Mesendoderm (in vitro differentiated cells): ENCODE measurements at regions not wholly inside any gene's neighbourhood (a gene's known extent, or its start where the extent isn't known, plus 50 kb on each side); places are given as distances from the start of the nearest gene placed in this dataset.

Experiments used
- DNase-seq: peaks from one replicate; pipeline ENCODE4 v3.0.0; 2013
- H2AK5ac ChIP-seq: 2 replicates; pipeline ENCODE4 v1.6.1; 2013; ENCODE audit warnings: low read length, inconsistent platforms
- H2BK120ac ChIP-seq: 2 replicates; pipeline ENCODE4 v1.6.1; 2013; ENCODE audit warnings: low read depth, mild to moderate bottlenecking, low read length, moderate library complexity, mixed read lengths
- H2BK15ac ChIP-seq: replicated peaks from 2 replicates; pipeline ENCODE4 v1.6.1; 2013; ENCODE audit warnings: low read depth, mild to moderate bottlenecking, moderate library complexity
- H2BK5ac ChIP-seq: 2 replicates; pipeline ENCODE4 v1.6.1; 2013; ENCODE audit warnings: low read length, inconsistent platforms
- H3K18ac ChIP-seq: 2 replicates; pipeline ENCODE4 v1.6.1; 2013; ENCODE audit warnings: mild to moderate bottlenecking, low read length, mixed read lengths
- H3K23ac ChIP-seq: one replicate; pipeline ENCODE4 v1.6.1; 2013; ENCODE audit warnings: low read length
- H3K27ac ChIP-seq: 2 replicates; pipeline ENCODE4 v1.5.1; 2013; ENCODE audit warnings: low read depth, mild to moderate bottlenecking, inconsistent platforms, low read length, moderate library complexity
- H3K27me3 ChIP-seq: 2 replicates; pipeline ENCODE4 v1.6.1; 2013; ENCODE audit warnings: low read length, control low read depth, mild to moderate bottlenecking, inconsistent platforms; ENCODE audit not compliant: insufficient read depth, poor library complexity
- H3K36me3 ChIP-seq: 2 replicates; pipeline ENCODE4 v1.6.1; 2013; ENCODE audit warnings: low read length, inconsistent platforms; ENCODE audit not compliant: control insufficient read depth, insufficient read depth
- H3K4ac ChIP-seq: one replicate; pipeline ENCODE4 v1.6.1; 2013; ENCODE audit warnings: low read depth, mild to moderate bottlenecking, low read length, moderate library complexity
- H3K4me1 ChIP-seq: 2 replicates; pipeline ENCODE4 v1.6.1; 2013; ENCODE audit warnings: low read depth, low read length, inconsistent platforms; ENCODE audit not compliant: control insufficient read depth
- H3K4me2 ChIP-seq: 2 replicates; pipeline ENCODE4 v1.6.1; 2013; ENCODE audit warnings: low read length
- H3K4me3 ChIP-seq: 2 replicates; pipeline ENCODE4 v1.5.1; 2013; ENCODE audit warnings: mild to moderate bottlenecking, low read length
- H3K56ac ChIP-seq: one replicate; pipeline ENCODE4 v1.6.1; 2013; ENCODE audit warnings: low read length
- H3K79me1 ChIP-seq: 2 replicates; pipeline ENCODE4 v1.6.1; 2013; ENCODE audit warnings: low read length, inconsistent platforms
- H3K79me2 ChIP-seq: 2 replicates; pipeline ENCODE4 v1.6.1; 2013; ENCODE audit warnings: mild to moderate bottlenecking, low read length; ENCODE audit not compliant: control insufficient read depth, insufficient read depth
- H3K9ac ChIP-seq: 2 replicates; pipeline ENCODE4 v1.6.1; 2013; ENCODE audit warnings: low read length, inconsistent platforms
- H4K5ac ChIP-seq: one replicate; pipeline ENCODE4 v1.6.1; 2013; ENCODE audit warnings: low read length
- H4K8ac ChIP-seq: one replicate; pipeline ENCODE4 v1.6.1; 2013; ENCODE audit warnings: low read depth, mild to moderate bottlenecking, control low read depth, low read length, moderate library complexity
- WGBS: extraction: QIAGEN DNeasy Blood & Tissue Kit; methylation state at CpG from one replicate; pipeline ENCODE4 v1.1.7; 2013; ENCODE audit warnings: low lambda C conversion rate, missing lambda C conversion rate; ENCODE audit not compliant: insufficient coverage; ENCODE audit errors: extremely low coverage; 5-methylcytosine and 5-hydroxymethylcytosine counted together

DNA sequence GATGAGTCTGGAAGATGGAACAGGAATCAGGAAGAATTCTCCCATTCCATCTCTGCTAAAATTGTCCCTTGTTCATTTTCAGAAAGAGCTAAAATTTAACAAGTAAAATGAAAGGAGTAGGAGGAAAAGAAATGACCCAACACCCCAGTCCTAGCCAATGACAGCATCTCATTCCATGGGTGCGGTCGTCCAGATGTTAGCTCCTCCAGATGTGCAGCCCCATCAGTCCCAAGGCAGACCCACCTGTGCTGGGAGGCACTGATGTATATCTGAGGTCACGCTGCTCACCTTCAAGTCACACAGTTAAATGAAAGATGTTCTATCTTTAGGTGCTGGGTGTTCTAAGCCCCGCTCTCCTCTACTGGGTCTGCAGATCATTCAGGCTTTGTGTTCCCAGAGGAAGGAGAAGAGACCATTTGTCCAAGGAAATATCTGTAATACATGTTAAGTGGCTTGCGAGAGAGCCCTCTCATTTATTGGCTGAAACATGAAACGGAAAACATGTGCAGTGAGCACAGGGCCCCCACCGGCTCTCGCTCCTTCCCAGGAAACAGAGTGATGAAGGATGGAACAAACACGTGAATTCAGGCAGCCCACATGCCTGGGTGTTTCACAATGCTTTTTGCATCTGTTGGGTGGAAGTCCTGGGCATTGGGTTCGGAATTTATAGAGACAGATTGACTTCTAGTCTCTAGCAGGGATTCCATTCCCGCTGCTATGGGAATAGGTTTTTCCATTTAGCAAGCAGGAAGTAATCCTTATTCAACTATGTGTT, 294.6 kb downstream of the NUAK1 start:
- no peak for DNase-seq
- Histone ChIP-seq H3K4ac (no peak overlapping the region), H3K4me2 (no peak overlapping the region), H3K56ac (no peak overlapping the region), H2AK5ac (no peak overlapping the region), H3K23ac (no peak overlapping the region), H3K79me1 (no peaks in the 10 kb centered on the region), H3K27me3 (no peaks in the 10 kb centered on the region), H4K8ac (no peak overlapping the region), H3K27ac (no peak overlapping the region), H2BK5ac (no peak overlapping the region), H3K18ac (no peak overlapping the region), H2BK15ac (no peak overlapping the region), H2BK120ac (no peak overlapping the region), H3K4me3 (no peak overlapping the region), H4K5ac (no peak overlapping the region), H3K36me3 (no peaks in the 10 kb centered on the region), H3K9ac (no peak overlapping the region), H3K79me2 (no peaks in the 10 kb centered on the region), H3K4me1 (peaks cover 3% of the 10 kb centered on the region)
- WGBS, result no CpG with 5 or more reads among the region's 11 CpGs

DNA sequence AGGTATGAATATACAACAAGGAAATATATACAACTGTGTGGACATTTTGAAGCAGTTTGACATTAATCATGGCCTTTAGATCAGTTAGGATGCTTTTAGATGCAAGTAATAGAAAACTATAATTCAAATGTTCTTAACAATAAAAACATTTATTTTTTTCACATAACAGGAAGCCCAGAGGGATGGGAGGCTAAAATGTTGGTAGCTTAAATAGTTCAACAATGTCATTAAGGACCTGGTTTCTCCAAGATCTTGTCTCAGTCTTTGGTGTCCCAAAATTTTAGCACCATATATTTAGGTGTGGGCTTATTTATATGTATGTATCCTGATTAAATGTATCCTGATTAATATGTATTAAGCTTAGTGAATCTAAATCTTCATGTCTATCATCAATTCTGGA, 292.4 kb downstream of the NUAK1 start:
- H3K4ac ChIP-seq, result no peak overlapping the region
- no peak overlapping the region for H2BK120ac ChIP-seq
- H2BK5ac ChIP-seq, result no peak overlapping the region
- H2AK5ac ChIP-seq, result no peak overlapping the region
- H3K23ac ChIP-seq, result no peak overlapping the region
- H3K56ac ChIP-seq, result no peak overlapping the region
- no peak overlapping the region for H4K8ac ChIP-seq
- no peak overlapping the region for H4K5ac ChIP-seq
- no peaks in the 10 kb centered on the region for H3K4me1 ChIP-seq
- H3K27me3 ChIP-seq, result no peaks in the 10 kb centered on the region
- no peaks in the 10 kb centered on the region for H3K79me2 ChIP-seq
- no peak for DNase-seq
- H3K9ac ChIP-seq, result no peak overlapping the region
- H3K4me2 ChIP-seq, result no peak overlapping the region
- no peaks in the 10 kb centered on the region for H3K36me3 ChIP-seq
- H3K18ac ChIP-seq, result no peak overlapping the region
- H3K27ac ChIP-seq, result no peak overlapping the region
- no peaks in the 10 kb centered on the region for H3K79me1 ChIP-seq
- H3K4me3 ChIP-seq, result no peak overlapping the region
- no peak overlapping the region for H2BK15ac ChIP-seq

DNA sequence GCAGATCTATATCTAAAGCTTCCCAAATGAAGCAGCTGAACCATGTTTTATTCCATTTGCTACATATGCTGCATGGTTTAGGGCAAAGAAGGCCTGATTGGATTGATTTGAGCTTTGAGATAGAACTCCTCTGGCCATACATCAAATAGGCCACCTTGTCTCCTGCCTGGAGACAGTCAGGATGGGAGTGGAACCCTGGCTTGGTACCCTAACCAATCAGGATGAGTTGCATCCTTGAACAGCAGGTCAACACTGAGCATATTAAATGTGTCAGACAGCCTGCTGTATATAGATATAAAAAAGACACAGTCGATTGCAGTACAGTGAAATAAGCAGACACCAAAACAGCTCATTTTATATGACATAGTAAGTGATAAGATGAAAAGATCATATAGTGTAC, 291.7 kb downstream of the NUAK1 start:
- no peak overlapping the region for H3K4me3 ChIP-seq
- H2BK120ac ChIP-seq, result no peak overlapping the region
- H2BK15ac ChIP-seq, result no peak overlapping the region
- peak overlapping the region; percentile 4 for H3K4ac ChIP-seq
- H2BK5ac ChIP-seq, result no peak overlapping the region
- no peaks in the 10 kb centered on the region for H3K36me3 ChIP-seq
- H3K9ac ChIP-seq, result no peak overlapping the region
- no peak overlapping the region for H3K23ac ChIP-seq
- no peak overlapping the region for H3K56ac ChIP-seq
- no peaks in the 10 kb centered on the region for H3K79me1 ChIP-seq
- no peak overlapping the region for H4K8ac ChIP-seq
- no peak overlapping the region for H2AK5ac ChIP-seq
- no peaks in the 10 kb centered on the region for H3K4me1 ChIP-seq
- WGBS, result no CpG with 5 or more reads among the region's 1 CpG
- no peaks in the 10 kb centered on the region for H3K79me2 ChIP-seq
- H3K18ac ChIP-seq, result no peak overlapping the region
- no peak overlapping the region for H3K4me2 ChIP-seq
- no peak overlapping the region for H3K27ac ChIP-seq
- no peaks in the 10 kb centered on the region for H3K27me3 ChIP-seq
- H4K5ac ChIP-seq, result no peak overlapping the region
- no peak for DNase-seq

DNA sequence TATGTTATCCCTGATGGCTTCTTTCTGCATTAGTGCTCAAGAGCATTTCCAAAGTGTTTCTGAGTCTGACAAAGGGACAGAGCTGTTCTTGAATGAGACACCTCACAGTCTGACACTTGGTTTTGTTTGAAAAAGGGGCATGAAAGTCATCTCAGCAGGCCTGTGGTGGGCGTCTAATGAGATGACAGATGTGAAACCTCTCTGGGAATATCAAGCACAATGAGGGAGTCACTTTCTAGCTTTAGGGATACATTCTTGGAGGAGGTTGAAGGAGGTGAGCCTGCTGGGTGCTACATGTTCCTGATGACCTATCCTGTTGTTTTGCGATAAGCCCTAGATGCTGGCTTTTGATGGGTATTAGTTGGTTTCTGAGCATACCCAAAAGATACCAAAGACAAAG, 290.5 kb downstream of the NUAK1 start:
- Histone ChIP-seq H4K5ac (no peak overlapping the region), H2BK120ac (no peak overlapping the region), H2BK15ac (no peak overlapping the region), H2BK5ac (no peak overlapping the region), H3K4me3 (no peak overlapping the region), H3K18ac (no peak overlapping the region), H3K79me2 (no peaks in the 10 kb centered on the region), H3K79me1 (no peaks in the 10 kb centered on the region), H3K23ac (no peak overlapping the region), H3K27me3 (no peaks in the 10 kb centered on the region), H4K8ac (no peak overlapping the region), H3K27ac (no peak overlapping the region), H3K56ac (no peak overlapping the region), H3K4ac (no peak overlapping the region), H3K9ac (no peak overlapping the region), H3K36me3 (no peaks in the 10 kb centered on the region), H3K4me2 (no peak overlapping the region), H3K4me1 (no peaks in the 10 kb centered on the region), H2AK5ac (no peak overlapping the region)
- no CpG with 5 or more reads among the region's 2 CpGs for WGBS
- DNase-seq, result peak; percentile 93

DNA sequence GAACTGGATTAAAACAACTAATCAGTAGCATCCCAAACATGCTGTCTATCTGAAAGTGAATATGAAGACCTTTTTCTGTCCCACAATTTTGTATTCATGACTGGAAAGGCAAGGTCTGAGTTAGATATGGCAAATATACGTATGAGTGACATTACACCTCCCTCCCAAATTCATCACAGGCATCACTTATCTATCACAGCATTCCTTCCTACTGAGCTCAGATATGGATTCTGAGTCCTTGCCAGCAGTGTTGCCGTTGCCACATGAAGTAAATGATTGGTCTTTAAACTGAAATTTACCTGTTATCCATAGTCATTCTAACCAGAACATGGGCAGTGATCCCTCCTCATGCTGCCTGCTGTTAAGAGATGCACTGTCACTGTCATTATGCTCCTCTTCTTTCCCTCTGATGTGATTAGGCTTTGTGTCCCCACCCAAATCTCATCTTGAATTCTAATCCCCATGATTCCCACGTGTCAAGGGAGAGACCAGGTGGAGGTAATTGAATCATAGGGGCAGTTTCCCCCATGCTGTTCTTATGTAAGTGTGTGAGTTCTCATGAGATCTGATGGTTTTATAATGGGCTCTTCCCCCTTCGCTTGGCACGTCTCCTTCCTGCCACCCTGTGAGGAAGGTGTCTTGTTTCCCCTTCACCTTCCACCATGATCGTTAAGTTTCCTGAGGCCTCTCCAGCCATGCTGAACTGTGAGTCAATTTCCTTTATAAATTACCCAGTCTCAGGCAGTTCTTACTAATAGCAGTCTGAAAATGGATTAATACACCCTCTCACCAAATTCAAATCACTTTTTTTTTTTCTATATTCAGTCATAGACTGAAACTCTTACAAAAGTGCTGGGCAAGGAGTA, 288.4 kb downstream of the NUAK1 start:
- Histone ChIP-seq H3K27ac (no peak overlapping the region), H3K4me1 (no peaks in the 10 kb centered on the region), H2AK5ac (no peak overlapping the region), H3K4me2 (no peak overlapping the region), H2BK5ac (no peak overlapping the region), H3K4me3 (no peak overlapping the region), H2BK120ac (no peak overlapping the region), H2BK15ac (no peak overlapping the region), H3K79me1 (no peaks in the 10 kb centered on the region), H3K18ac (no peak overlapping the region), H3K4ac (no peak overlapping the region), H3K23ac (peak overlapping the region; percentile 60), H3K27me3 (no peaks in the 10 kb centered on the region), H3K56ac (no peak overlapping the region), H3K79me2 (no peaks in the 10 kb centered on the region), H4K8ac (no peak overlapping the region), H4K5ac (no peak overlapping the region), H3K36me3 (no peaks in the 10 kb centered on the region), H3K9ac (no peak overlapping the region)
- WGBS, result no CpG with 5 or more reads among the region's 6 CpGs
- peak; percentile 51 for DNase-seq
